ENCODE measurements at regions not wholly inside any gene's neighbourhood (a gene's known extent, or its start where the extent isn't known, plus 50 kb on each side); places are given as distances from the start of the nearest gene placed in this dataset.

DNA sequence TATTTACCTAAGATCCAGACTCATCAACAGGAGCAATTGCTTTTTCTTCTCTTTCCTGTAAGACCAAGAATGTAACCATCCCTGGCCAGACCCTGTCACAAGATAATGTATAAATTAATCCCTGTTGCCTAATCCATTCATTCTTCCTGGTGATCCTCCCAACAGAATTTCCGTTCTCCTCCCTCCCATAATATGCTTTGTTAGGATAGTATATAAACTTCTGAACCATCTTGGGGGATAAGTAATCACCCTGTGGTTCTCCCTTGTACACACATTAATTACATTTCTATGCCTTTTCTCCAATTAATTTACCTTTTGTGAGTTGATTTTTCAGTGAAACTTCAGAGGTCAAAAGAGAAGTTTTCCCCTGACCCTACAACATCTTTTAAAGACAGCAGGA lies 76.2 kb upstream of the RASSF8 start:
- Histone ChIP-seq H3K9me3 (no peaks in the 10 kb centered on the region), H3K27me3 (no peaks in the 10 kb centered on the region), H3K27ac (no peak overlapping the region), H3K4me3 (no peak overlapping the region), H3K36me3 (no peaks in the 10 kb centered on the region), H3K4me1 (no peaks in the 10 kb centered on the region)
- TF ChIP-seq POLR2A (IDR thresholded peaks at IDR 0.05), result no peak
- TF ChIP-seq, protein P1, sequence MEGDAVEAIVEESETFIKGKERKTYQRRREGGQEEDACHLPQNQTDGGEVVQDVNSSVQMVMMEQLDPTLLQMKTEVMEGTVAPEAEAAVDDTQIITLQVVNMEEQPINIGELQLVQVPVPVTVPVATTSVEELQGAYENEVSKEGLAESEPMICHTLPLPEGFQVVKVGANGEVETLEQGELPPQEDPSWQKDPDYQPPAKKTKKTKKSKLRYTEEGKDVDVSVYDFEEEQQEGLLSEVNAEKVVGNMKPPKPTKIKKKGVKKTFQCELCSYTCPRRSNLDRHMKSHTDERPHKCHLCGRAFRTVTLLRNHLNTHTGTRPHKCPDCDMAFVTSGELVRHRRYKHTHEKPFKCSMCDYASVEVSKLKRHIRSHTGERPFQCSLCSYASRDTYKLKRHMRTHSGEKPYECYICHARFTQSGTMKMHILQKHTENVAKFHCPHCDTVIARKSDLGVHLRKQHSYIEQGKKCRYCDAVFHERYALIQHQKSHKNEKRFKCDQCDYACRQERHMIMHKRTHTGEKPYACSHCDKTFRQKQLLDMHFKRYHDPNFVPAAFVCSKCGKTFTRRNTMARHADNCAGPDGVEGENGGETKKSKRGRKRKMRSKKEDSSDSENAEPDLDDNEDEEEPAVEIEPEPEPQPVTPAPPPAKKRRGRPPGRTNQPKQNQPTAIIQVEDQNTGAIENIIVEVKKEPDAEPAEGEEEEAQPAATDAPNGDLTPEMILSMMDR (IDR thresholded peaks at IDR 0.05 in 4 of 5, conservative IDR thresholded peaks at IDR 0.05 in 1 of 5), result no peak
- no peak for ATAC-seq
- DNase-seq, result no peak
- intact Hi-C loops (cut with DNase I; ENCODE audit: low total_unique reads) (no loop called here), in situ Hi-C loops (cut with MboI; ENCODE audit: low sequenced_read_pairs in 4 of 4) (no loop called here)

DNA sequence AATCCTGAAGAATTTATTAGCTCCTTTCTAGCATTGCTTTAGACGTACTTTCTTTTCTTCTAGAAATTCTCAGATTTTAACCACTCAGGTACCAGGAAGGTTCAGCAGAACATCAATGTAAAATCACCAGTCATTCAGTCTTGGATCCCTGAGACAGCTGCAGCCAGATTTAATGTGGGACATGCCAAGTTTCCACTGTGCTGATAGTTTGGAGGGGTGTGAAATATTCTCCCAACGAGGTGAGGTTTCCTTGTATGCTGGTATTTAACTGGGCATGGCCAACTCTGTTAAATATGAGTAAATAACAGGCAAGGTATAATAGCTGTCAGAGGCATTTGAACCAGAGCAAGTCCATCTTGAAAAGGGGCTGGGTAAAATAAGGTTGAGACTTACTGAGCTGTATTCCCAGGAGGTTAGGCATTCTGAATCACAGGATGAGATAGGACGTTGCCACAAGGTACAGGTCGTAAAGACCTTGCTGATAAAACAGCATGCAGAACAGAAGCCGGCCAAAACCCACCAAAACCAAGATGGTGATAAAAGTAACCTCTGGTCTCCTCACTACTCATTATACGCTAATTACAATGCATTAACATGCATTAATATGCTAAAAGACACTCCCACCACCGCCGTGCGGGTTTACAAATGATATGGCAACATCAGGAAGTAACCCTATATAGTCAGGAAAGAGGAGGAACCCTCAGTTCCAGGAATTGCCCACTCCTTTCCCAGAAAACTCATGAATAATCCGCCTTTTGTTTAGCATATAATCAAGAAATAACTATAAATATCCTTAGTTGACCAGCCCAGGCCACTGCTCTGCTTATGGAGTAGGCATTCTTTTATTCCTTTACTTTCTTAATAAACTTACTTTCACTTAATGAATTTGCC lies 75.2 kb upstream of the RASSF8 start:
- intact Hi-C loops (cut with DNase I; ENCODE audit: low total_unique reads), result no loop called here

DNA sequence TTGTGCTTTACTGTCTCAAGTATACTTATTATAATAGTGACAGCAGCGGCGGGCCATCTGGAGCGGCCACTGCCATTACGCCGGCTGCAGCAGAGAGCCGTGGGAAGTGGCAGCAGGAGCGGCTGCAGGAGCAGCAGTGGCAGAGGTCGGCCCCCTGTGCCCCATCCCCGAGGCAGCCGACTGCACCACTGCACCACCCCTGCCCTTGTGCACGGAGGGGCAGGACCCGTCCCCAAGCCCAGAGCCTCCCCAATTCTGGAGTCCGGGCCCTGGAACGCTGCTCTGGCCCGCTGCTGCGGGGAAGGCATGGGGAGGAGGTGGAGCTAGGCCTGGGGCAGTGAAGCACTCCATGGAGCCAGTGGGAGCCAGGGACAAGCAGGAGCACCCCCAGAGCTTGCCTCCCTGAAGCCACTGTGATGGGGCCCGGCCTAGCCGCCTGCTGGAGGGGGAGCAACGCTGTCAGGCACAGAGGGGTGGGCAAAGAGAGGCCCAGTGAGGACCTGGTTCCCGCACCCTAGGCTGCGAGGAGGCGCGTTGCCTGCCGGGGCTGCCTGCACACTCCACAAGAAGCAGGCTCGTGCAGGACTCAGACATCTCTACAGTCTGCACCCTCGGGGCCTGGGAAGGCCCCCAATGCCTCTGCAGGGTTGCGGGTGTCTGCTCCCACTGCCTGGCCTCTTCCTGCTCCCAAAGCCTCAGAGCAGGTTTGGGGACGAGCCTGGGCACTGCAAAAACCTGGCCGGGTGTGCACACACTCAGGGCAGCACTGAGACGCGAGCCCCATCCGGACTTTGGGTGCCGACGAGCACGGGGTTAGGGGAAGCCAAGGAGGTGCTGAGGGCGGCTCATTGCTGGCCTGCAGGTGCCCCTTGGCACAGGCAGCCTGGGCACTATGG lies 74.2 kb upstream of the RASSF8 start:
- DNase-seq (no peak), ATAC-seq (no peak)
- in situ Hi-C loops (cut with MboI; ENCODE audit: low sequenced_read_pairs in 4 of 4), result no loop called here

More for the DNA sequence above, 75.2 kb upstream of the RASSF8 start:
- ATAC-seq (no peak), DNase-seq (no peak)
- Histone ChIP-seq H3K4me3 (no peak overlapping the region), H3K36me3 (no peaks in the 10 kb centered on the region), H3K27me3 (no peaks in the 10 kb centered on the region), H3K4me1 (no peaks in the 10 kb centered on the region), H3K27ac (no peak overlapping the region), H3K9me3 (no peaks in the 10 kb centered on the region)
- in situ Hi-C loops (cut with MboI; ENCODE audit: low sequenced_read_pairs in 4 of 4), result no loop called here
- TF ChIP-seq POLR2A (IDR thresholded peaks at IDR 0.05), result no peak
- TF ChIP-seq, protein P1 (IDR thresholded peaks at IDR 0.05 in 4 of 5, conservative IDR thresholded peaks at IDR 0.05 in 1 of 5), result no peak

DNA sequence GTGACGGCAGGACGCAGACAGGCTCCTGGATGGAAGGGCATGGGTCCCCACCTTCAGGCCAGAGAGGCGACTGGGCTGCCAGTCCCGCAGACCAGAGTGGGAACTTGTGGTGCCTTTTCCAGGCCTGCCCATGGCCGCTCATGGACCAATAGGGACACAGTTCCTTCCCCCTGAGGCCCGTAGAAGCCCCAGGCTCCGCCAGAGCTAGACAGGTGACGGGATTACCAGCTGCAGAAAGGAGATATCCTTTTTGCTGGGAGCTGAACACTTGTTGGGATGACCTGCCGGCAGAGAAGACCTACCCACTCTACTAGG lies 73.6 kb upstream of the RASSF8 start:
- DNase-seq, result no peak
- no peak overlapping the region for H3K27ac ChIP-seq
- no peaks in the 10 kb centered on the region for H3K9me3 ChIP-seq
- H3K27me3 ChIP-seq, result no peaks in the 10 kb centered on the region
- intact Hi-C loops (cut with DNase I; ENCODE audit: low total_unique reads), result no loop called here
- no peaks in the 10 kb centered on the region for H3K36me3 ChIP-seq
- H3K4me3 ChIP-seq, result no peak overlapping the region
- H3K4me1 ChIP-seq, result no peaks in the 10 kb centered on the region
- no peak for ATAC-seq
- no peak for TF ChIP-seq POLR2A (IDR thresholded peaks at IDR 0.05)
- in situ Hi-C loops (cut with MboI; ENCODE audit: low sequenced_read_pairs in 4 of 4), result no loop called here

More for the DNA sequence above, 74.2 kb upstream of the RASSF8 start:
- Histone ChIP-seq H3K9me3 (no peaks in the 10 kb centered on the region), H3K27ac (no peak overlapping the region), H3K4me1 (no peaks in the 10 kb centered on the region), H3K4me3 (no peak overlapping the region), H3K36me3 (no peaks in the 10 kb centered on the region), H3K27me3 (no peaks in the 10 kb centered on the region)
- no peak for TF ChIP-seq POLR2A (IDR thresholded peaks at IDR 0.05)
- TF ChIP-seq, protein P1 (IDR thresholded peaks at IDR 0.05 in 4 of 5, conservative IDR thresholded peaks at IDR 0.05 in 1 of 5), result no peak
- intact Hi-C loops (cut with DNase I; ENCODE audit: low total_unique reads), result no loop called here

DNA sequence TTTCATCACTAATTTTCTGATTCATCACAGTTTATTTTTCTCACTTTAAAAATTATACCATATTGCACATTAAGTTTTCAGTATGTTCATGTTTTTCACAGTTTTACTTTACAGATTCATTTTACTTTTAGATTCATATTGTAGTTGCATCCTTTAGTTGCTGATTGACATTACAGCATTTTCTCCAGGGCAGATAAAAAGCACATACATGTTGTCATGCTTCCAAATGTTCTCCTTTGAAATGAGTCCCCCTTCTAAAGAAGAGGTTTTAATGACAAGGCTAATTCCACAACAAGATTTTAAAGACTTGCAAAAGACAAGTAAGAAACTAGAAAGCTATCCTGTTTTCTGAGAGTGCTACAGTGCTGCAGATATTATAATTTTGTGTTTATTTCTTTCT lies 72.1 kb upstream of the RASSF8 start:
- no peak for ATAC-seq
- in situ Hi-C loops (cut with MboI; ENCODE audit: low sequenced_read_pairs in 4 of 4) (no loop called here), intact Hi-C loops (cut with DNase I; ENCODE audit: low total_unique reads) (no loop called here)
- no peak for DNase-seq
- Histone ChIP-seq H3K4me1 (no peaks in the 10 kb centered on the region), H3K36me3 (no peaks in the 10 kb centered on the region), H3K9me3 (no peaks in the 10 kb centered on the region), H3K27me3 (no peaks in the 10 kb centered on the region), H3K4me3 (no peak overlapping the region), H3K27ac (no peak overlapping the region)
- TF ChIP-seq, protein P1 (IDR thresholded peaks at IDR 0.05 in 4 of 5, conservative IDR thresholded peaks at IDR 0.05 in 1 of 5), result no peak
- TF ChIP-seq POLR2A (IDR thresholded peaks at IDR 0.05), result no peak

Measured in gastrocnemius medialis (tissue), 4 donors.